Activated CD8-positive, alpha-beta T cell treated with anti-CD3 and anti-CD28 coated beads for 36 hours (primary cell): ENCODE measurements at regions not wholly inside any gene's neighbourhood (a gene's known extent, or its start where the extent isn't known, plus 50 kb on each side); places are given as distances from the start of the nearest gene placed in this dataset.
A peak's percentile ranks its signal among the peaks of the same experiment; 100 is the strongest.

Experiments
- ATAC-seq: fragments of 200-7000 bp; cut with Tn5 transposase; one replicate; pipeline ENCODE4 v1.10.0; 2021; ENCODE audit warnings: mild to moderate bottlenecking, moderate library complexity
- CTCF ChIA-PET: fragments of 350-600 bp; sonication (Branson Sonifier 250); formaldehyde crosslinking; loops from one replicate; lab custom pipeline; 2021; ENCODE audit warnings: antibody characterized with exemption; lab: Charles Lee
- POLR2A ChIA-PET: fragments of 350-600 bp; sonication (Branson Sonifier 250); formaldehyde crosslinking; loops from one replicate; lab custom pipeline; 2021; ENCODE audit warnings: antibody characterized with exemption; lab: Charles Lee
- DNase-seq: peaks from one replicate; pipeline ENCODE4 v3.0.0-alpha.2; 2020
- H3K27ac Mint-ChIP-seq: one replicate; pipeline ENCODE4 v1.8.0; 2021; ENCODE audit warnings: mild to moderate bottlenecking, mixed read lengths
- H3K27me3 Mint-ChIP-seq: one replicate; pipeline ENCODE4 v1.8.0; 2021; ENCODE audit warnings: mixed read lengths
- H3K36me3 Mint-ChIP-seq: one replicate; pipeline ENCODE4 v1.8.0; 2021; ENCODE audit warnings: low read depth, mixed read lengths
- H3K4me1 Mint-ChIP-seq: one replicate; pipeline ENCODE4 v1.8.0; 2021; ENCODE audit warnings: low read depth, mixed read lengths
- H3K4me3 Mint-ChIP-seq: one replicate; pipeline ENCODE4 v1.8.0; 2021; ENCODE audit warnings: mild to moderate bottlenecking, moderate library complexity, mixed read lengths
- H3K9me3 Mint-ChIP-seq: one replicate; pipeline ENCODE4 v1.8.0; 2021; ENCODE audit warnings: mixed read lengths
- intact Hi-C: fragments of 100-400 bp; cut with micrococcal nuclease; formaldehyde crosslinking; loops from one replicate; pipeline ENCODE4 v1.10.0; 2022
- TF ChIP-seq, protein P1 (sequence below): fragments of 200-600 bp; IDR thresholded peaks from one replicate; pipeline ENCODE4 v1.8.0; 2022; ENCODE audit warnings: antibody characterized with exemption, mild to moderate bottlenecking

GRCh38 chr12:100737168-100737567, 57.4 kb upstream of the ANO4 start:
- H3K9me3 Mint-ChIP-seq: no peaks in the 10 kb centered on the region
- no peak overlapping the region for H3K27ac Mint-ChIP-seq
- DNase-seq: no peak
- POLR2A ChIA-PET: no interaction called here
- TF ChIP-seq, protein P1, sequence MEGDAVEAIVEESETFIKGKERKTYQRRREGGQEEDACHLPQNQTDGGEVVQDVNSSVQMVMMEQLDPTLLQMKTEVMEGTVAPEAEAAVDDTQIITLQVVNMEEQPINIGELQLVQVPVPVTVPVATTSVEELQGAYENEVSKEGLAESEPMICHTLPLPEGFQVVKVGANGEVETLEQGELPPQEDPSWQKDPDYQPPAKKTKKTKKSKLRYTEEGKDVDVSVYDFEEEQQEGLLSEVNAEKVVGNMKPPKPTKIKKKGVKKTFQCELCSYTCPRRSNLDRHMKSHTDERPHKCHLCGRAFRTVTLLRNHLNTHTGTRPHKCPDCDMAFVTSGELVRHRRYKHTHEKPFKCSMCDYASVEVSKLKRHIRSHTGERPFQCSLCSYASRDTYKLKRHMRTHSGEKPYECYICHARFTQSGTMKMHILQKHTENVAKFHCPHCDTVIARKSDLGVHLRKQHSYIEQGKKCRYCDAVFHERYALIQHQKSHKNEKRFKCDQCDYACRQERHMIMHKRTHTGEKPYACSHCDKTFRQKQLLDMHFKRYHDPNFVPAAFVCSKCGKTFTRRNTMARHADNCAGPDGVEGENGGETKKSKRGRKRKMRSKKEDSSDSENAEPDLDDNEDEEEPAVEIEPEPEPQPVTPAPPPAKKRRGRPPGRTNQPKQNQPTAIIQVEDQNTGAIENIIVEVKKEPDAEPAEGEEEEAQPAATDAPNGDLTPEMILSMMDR: no peak
- ATAC-seq: no peak
- H3K4me3 Mint-ChIP-seq: no peak overlapping the region
- CTCF ChIA-PET: no interaction called here
- H3K27me3 Mint-ChIP-seq: peaks cover 2% of the 10 kb centered on the region
- H3K36me3 Mint-ChIP-seq: no peaks in the 10 kb centered on the region
- H3K4me1 Mint-ChIP-seq: no peaks in the 10 kb centered on the region
- intact Hi-C loops: no loop called here

DNA sequence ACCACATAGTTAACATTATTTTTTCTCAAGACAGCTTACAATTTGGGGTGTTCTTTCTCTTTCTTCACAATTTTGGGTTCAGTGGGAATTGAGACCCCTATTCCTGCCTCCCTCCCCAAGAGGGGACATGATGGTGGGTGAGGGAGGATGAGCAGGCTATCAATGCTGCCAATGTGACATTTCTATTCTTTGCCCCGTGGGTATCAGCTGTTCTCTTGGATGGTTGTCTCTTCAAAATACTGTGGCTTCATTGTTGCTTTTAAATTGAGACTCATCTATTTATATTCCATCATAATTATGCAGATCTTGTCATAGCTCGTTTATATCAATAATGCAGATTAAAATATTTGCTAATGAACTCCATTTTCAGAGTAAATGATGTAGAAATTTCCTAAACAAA, 56.5 kb upstream of the ANO4 start:
- Mint-ChIP-seq H3K27ac (no peak overlapping the region), H3K36me3 (no peaks in the 10 kb centered on the region), H3K27me3 (peaks cover 2% of the 10 kb centered on the region), H3K4me1 (no peaks in the 10 kb centered on the region), H3K9me3 (no peaks in the 10 kb centered on the region), H3K4me3 (no peak overlapping the region)
- POLR2A ChIA-PET: no interaction called here
- intact Hi-C loops: no loop called here
- DNase-seq (no peak), ATAC-seq (no peak)
- CTCF ChIA-PET: interaction anchor here (1.1 kb wide), 1 partner anchor 11 kb away, joined by 4 read pairs; no protein-coding TSS in a partner anchor
- TF ChIP-seq, protein P1: no peak

- intact Hi-C loops: no loop called here
- peaks cover 2% of the 10 kb centered on the region for H3K9me3 Mint-ChIP-seq
- DNase-seq (no peak), ATAC-seq (no peak)
- TF ChIP-seq, protein P1: peak; percentile 39
- H3K4me3 Mint-ChIP-seq: no peak overlapping the region
- CTCF ChIA-PET: interaction anchor here (0.7 to 3.0 kb wide), 5 partner anchors 9 to 70 kb away, joined by 3 to 11 read pairs (median 3); no protein-coding TSS in a partner anchor
- no peak overlapping the region for H3K27ac Mint-ChIP-seq
- H3K36me3 Mint-ChIP-seq: no peaks in the 10 kb centered on the region
- no peaks in the 10 kb centered on the region for H3K27me3 Mint-ChIP-seq
- POLR2A ChIA-PET: no interaction called here
- no peaks in the 10 kb centered on the region for H3K4me1 Mint-ChIP-seq
These were observed 53.4 kb upstream of the ANO4 start for GRCh38 chr12:100741084-100741711.

- no peaks in the 10 kb centered on the region for H3K36me3 Mint-ChIP-seq
- no peak for DNase-seq
- intact Hi-C loops: no loop called here
- no peaks in the 10 kb centered on the region for H3K27me3 Mint-ChIP-seq
- H3K27ac Mint-ChIP-seq: no peak overlapping the region
- no peaks in the 10 kb centered on the region for H3K4me1 Mint-ChIP-seq
- POLR2A ChIA-PET: interaction anchor here (1.0 kb wide), 1 partner anchor 362 kb away, joined by 3 read pairs; no protein-coding TSS in a partner anchor
- TF ChIP-seq, protein P1: no peak
- H3K4me3 Mint-ChIP-seq: no peak overlapping the region
- CTCF ChIA-PET: interaction anchor here (1.5 to 3.0 kb wide), 2 partner anchors 8 to 71 kb away, joined by 4 to 11 read pairs; no protein-coding TSS in a partner anchor
- ATAC-seq: no peak
- H3K9me3 Mint-ChIP-seq: peaks cover 2% of the 10 kb centered on the region
These were observed 51.5 kb upstream of the ANO4 start for GRCh38 chr12:100743060-100743459.
